GM20000 (cell line): ENCODE measurements at regions not wholly inside any gene's neighbourhood (a gene's known extent, or its start where the extent isn't known, plus 50 kb on each side); places are given as distances from the start of the nearest gene placed in this dataset.
"Not testable (repeated sequence)": the region's sequence is repeated elsewhere in the genome, so short reads cannot be mapped to it uniquely, and the experiment has no call there.

Experiments
- DNase-seq: peaks from one replicate; pipeline ENCODE4 v3.0.0; 2012; ENCODE audit warnings: low spot score
- TF ChIP-seq, protein P1 (sequence below): IDR thresholded peaks from 2 replicates; pipeline ENCODE4 v1.5.1; 2012; ENCODE audit warnings: mild to moderate bottlenecking, control low read depth; ENCODE audit errors: extremely low read depth, missing control alignments

DNA sequence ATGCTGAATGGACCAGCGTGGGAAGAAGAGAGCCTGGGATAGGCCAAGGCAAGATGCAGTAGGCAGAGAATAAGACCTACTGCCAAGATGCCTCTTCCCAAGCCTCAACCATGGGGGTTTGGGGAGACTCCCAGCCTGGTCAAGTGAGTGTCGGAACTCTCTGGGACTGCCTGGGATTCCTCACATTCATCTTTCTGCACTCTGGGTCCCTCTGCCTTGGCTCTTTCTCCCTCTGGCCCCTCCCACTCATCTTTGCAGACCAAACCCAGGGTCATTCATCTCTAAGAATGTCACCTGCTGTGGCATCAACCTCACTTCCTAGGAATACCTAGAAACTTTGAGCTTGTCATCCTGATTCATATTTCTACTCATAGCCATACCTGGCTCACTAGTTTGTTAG lies 211.3 kb upstream of the HNRNPA3 start:
- no peak for DNase-seq
- TF ChIP-seq, protein P1, sequence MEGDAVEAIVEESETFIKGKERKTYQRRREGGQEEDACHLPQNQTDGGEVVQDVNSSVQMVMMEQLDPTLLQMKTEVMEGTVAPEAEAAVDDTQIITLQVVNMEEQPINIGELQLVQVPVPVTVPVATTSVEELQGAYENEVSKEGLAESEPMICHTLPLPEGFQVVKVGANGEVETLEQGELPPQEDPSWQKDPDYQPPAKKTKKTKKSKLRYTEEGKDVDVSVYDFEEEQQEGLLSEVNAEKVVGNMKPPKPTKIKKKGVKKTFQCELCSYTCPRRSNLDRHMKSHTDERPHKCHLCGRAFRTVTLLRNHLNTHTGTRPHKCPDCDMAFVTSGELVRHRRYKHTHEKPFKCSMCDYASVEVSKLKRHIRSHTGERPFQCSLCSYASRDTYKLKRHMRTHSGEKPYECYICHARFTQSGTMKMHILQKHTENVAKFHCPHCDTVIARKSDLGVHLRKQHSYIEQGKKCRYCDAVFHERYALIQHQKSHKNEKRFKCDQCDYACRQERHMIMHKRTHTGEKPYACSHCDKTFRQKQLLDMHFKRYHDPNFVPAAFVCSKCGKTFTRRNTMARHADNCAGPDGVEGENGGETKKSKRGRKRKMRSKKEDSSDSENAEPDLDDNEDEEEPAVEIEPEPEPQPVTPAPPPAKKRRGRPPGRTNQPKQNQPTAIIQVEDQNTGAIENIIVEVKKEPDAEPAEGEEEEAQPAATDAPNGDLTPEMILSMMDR, result no peak

GRCh38 chr2:177002983-177003382 lies 209.6 kb upstream of the HNRNPA3 start:
- TF ChIP-seq, protein P1, result no peak
- no peak for DNase-seq

- not testable (repeated sequence) for DNase-seq
These were observed 204.9 kb upstream of the HNRNPA3 start for GRCh38 chr2:177007726-177008125.

- not testable (repeated sequence) for DNase-seq
These were observed 203.9 kb upstream of the HNRNPA3 start for GRCh38 chr2:177008662-177009061.

DNA sequence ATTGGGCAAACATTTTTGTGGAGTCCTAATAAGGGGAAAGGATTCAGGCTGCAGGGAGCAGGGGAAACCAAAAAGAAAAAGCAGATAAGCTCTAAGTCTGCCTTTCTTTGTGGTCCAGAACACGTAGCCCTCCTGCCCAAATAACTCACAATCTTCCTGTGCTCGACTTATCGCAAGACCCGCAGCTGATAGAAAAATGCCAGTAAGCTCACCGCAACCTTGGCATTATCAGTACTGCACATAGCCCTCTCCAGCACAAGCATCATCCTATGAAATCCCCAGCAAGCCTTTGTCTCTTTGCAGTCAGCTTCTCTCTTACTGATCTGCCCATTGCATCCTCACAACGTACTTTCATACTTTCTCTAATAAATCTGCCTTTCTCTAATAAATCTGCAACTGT lies 202.4 kb upstream of the HNRNPA3 start:
- no peak for DNase-seq
- TF ChIP-seq, protein P1, result no peak

DNA sequence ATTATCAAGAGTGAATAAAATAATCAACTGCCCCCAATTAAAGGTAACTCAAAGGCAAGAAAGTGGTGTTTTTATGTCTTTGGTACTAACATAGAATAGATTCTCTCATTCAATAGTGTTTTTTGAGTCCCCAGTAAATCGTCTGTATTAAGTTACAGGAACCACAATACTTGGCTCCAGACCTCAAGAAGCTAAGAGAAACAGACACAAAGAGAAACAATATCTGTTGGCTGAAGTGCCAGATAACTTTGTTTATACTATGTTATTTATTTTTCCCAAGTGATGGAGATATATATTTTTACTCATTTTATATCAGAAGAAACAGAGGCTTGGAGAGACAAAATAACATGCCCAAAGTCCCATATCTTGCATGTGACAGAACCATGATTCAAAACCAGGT lies 201.7 kb upstream of the HNRNPA3 start:
- DNase-seq, result no peak
- TF ChIP-seq, protein P1, result no peak

GRCh38 chr2:177014946-177015345 lies 197.6 kb upstream of the HNRNPA3 start:
- DNase-seq, result no peak
- TF ChIP-seq, protein P1, result no peak

GRCh38 chr2:177015356-177015923 lies 197.2 kb upstream of the HNRNPA3 start:
- TF ChIP-seq, protein P1, result no peak
- no peak for DNase-seq
